Chondrocyte (in vitro differentiated cells): ENCODE measurements at regions not wholly inside any gene's neighbourhood (a gene's known extent, or its start where the extent isn't known, plus 50 kb on each side); places are given as distances from the start of the nearest gene placed in this dataset.
A peak's percentile ranks its signal among the peaks of the same experiment; 100 is the strongest.

Experiments
- DNase-seq: peaks from one replicate; pipeline ENCODE4 v3.0.0; 2021; ENCODE audit warnings: mixed read lengths, low spot score
- H3K27ac Mint-ChIP-seq: one replicate; pipeline ENCODE4 v1.8.0; 2021; ENCODE audit warnings: mild to moderate bottlenecking, moderate library complexity, mixed read lengths; ENCODE audit not compliant: unreplicated experiment
- H3K27me3 Mint-ChIP-seq: 2 replicates; pipeline ENCODE4 v1.8.0; 2021; ENCODE audit warnings: low read depth, mixed read lengths
- H3K36me3 Mint-ChIP-seq: 2 replicates; pipeline ENCODE4 v1.8.0; 2021; ENCODE audit warnings: low read depth, mixed read lengths
- H3K4me1 Mint-ChIP-seq: 2 replicates; pipeline ENCODE4 v1.8.0; 2021; ENCODE audit warnings: low read depth, mild to moderate bottlenecking, mixed read lengths
- H3K4me3 Mint-ChIP-seq: one replicate; pipeline ENCODE4 v1.8.0; 2021; ENCODE audit warnings: mild to moderate bottlenecking, moderate library complexity, mixed read lengths; ENCODE audit not compliant: unreplicated experiment
- H3K9me3 Mint-ChIP-seq: 2 replicates; pipeline ENCODE4 v1.8.0; 2021; ENCODE audit warnings: low read depth, mixed read lengths
- TF ChIP-seq, protein P1 (sequence below): fragments of 200-600 bp; sonication (generic); IDR thresholded peaks from 2 replicates; pipeline ENCODE4 v1.5.0; 2021; ENCODE audit warnings: antibody characterized with exemption, mild to moderate bottlenecking, moderate library complexity

DNA sequence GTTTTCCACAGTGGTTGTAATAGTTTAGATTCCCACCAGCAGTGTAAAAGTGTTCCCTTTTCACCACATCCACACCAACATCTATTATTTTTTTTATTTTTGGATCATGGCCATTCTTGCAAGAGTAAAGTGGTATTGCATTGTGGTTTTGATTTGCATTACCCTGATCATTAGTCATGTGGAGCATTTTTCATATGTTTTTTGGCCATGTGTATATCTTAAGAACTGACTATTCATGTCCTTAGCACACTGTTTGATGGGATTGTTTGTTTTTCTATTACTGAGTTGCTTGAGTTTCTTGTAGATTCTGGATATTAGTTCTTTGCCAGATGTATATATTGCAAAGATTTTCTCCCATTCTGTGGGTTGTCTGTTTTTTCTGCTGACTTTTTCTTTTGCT, 820.1 kb downstream of the TENT5A start:
- Mint-ChIP-seq H3K27ac (no peak overlapping the region), H3K4me1 (no peaks in the 10 kb centered on the region), H3K27me3 (no peaks in the 10 kb centered on the region), H3K4me3 (no peak overlapping the region), H3K36me3 (peaks cover 4% of the 10 kb centered on the region), H3K9me3 (peaks cover 37% of the 10 kb centered on the region)
- TF ChIP-seq, protein P1, sequence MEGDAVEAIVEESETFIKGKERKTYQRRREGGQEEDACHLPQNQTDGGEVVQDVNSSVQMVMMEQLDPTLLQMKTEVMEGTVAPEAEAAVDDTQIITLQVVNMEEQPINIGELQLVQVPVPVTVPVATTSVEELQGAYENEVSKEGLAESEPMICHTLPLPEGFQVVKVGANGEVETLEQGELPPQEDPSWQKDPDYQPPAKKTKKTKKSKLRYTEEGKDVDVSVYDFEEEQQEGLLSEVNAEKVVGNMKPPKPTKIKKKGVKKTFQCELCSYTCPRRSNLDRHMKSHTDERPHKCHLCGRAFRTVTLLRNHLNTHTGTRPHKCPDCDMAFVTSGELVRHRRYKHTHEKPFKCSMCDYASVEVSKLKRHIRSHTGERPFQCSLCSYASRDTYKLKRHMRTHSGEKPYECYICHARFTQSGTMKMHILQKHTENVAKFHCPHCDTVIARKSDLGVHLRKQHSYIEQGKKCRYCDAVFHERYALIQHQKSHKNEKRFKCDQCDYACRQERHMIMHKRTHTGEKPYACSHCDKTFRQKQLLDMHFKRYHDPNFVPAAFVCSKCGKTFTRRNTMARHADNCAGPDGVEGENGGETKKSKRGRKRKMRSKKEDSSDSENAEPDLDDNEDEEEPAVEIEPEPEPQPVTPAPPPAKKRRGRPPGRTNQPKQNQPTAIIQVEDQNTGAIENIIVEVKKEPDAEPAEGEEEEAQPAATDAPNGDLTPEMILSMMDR = no peak
- no peak for DNase-seq

DNA sequence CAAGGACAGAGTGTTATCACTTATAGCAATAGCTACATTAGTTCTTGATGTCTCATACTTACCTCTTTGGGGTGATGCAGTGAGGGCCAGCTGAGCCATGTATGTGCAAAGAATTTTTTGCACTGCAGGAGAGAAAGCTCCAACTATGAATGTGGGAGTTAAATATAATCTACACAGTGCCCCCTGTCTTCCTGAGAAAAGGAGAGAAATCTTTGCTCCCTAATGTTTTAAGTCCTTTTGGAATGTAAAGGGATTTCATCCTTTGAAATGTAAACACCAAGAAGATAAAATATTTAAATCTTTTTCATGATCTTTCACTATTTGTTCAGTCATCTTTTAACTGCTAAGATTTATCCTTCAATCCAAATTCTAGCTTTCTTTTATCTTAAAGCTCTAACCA, 822.1 kb downstream of the TENT5A start:
- H3K27me3 Mint-ChIP-seq = no peaks in the 10 kb centered on the region
- TF ChIP-seq, protein P1 = peak; percentile 24
- no peak overlapping the region for H3K27ac Mint-ChIP-seq
- peaks cover 4% of the 10 kb centered on the region for H3K36me3 Mint-ChIP-seq
- no peaks in the 10 kb centered on the region for H3K4me1 Mint-ChIP-seq
- H3K9me3 Mint-ChIP-seq = peaks cover 39% of the 10 kb centered on the region
- no peak for DNase-seq
- H3K4me3 Mint-ChIP-seq = no peak overlapping the region

DNA sequence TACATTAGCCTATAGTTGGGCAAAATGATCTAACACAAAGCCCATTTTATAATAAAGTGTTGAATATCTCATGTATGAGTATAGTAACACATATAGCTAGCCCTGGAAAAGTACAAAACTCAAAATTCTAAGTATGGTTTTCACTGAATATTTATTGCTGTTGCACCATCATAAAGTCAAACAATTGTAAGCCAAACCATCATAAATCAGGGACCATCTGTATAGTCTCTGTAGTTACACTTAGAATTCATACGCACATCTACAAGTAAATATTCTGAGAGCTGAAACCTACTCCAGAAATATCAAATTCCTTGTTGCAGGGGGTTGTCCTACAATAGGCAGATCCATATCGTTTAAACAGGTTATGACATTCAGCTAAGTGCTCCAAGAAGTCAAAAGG, 817.3 kb downstream of the BCKDHB start:
- Mint-ChIP-seq H3K4me1 (no peaks in the 10 kb centered on the region), H3K36me3 (no peaks in the 10 kb centered on the region), H3K9me3 (peaks cover 17% of the 10 kb centered on the region), H3K27ac (no peak overlapping the region), H3K4me3 (no peak overlapping the region), H3K27me3 (no peaks in the 10 kb centered on the region)
- TF ChIP-seq, protein P1 = no peak
- no peak for DNase-seq

DNA sequence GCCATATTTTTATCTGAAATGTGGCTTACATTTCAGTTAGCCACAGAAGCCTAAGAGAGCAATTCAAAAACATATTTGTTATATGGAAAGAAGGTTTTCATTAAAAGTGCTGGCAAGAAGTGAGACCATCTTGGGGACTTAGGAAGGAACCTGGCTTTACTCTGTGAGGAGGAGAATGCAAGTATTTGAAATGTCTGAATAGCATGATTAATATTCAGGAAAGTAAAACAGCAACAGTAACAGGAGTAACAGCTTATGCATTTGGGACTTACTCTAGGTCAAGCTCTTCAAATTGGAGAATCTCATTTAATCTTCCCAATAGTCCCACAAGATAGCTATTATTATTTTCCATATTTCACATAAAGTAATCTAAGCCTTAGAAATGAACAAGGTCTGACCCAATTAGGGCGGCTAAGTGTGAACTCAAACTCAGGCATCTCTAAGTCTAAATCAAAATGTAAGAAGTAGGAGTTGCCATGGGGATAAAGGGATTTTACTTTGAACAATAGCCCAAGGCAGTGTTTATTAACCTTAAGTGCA, 816.5 kb downstream of the BCKDHB start:
- Mint-ChIP-seq H3K27ac (no peak overlapping the region), H3K27me3 (no peaks in the 10 kb centered on the region), H3K36me3 (no peaks in the 10 kb centered on the region), H3K4me1 (no peaks in the 10 kb centered on the region), H3K4me3 (no peak overlapping the region), H3K9me3 (peaks cover 17% of the 10 kb centered on the region)
- DNase-seq = no peak
- TF ChIP-seq, protein P1 = no peak

DNA sequence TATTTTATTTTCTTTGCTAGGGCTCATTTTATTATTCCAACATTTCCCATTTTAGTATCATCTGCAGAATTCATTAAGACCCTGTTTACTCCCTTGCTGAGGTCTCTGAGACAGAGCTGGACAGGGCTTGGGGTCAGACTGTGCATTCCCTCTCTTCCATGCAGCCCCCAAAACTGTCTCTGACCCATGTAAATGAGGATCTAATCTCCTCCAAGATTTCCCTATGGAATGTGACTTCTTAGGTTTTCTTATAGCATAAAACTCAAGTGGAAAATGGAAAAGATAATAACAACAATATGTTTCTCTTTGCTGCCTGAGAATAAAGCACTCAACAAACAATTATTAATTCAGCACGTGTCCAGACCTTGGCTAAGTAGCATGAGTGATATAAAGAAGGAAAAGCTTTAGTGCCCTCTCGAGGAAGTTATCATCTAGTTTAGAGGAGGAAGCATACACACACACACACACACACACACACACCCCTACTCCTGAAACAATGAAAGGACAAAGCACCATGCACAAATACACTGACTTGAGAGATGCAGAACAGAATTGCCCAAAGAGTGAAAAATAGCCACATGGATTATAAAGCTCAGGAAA, 815.5 kb downstream of the BCKDHB start:
- no peak for DNase-seq
- H3K27me3 Mint-ChIP-seq = no peaks in the 10 kb centered on the region
- H3K36me3 Mint-ChIP-seq = no peaks in the 10 kb centered on the region
- H3K9me3 Mint-ChIP-seq = peaks cover 12% of the 10 kb centered on the region
- H3K4me1 Mint-ChIP-seq = no peaks in the 10 kb centered on the region
- no peak overlapping the region for H3K4me3 Mint-ChIP-seq
- no peak overlapping the region for H3K27ac Mint-ChIP-seq
- TF ChIP-seq, protein P1 = no peak
